Fibroblast of pulmonary artery (primary cell): ENCODE measurements at regions not wholly inside any gene's neighbourhood (a gene's known extent, or its start where the extent isn't known, plus 50 kb on each side); places are given as distances from the start of the nearest gene placed in this dataset.

Source experiments
- DNase-seq: peaks from one replicate; pipeline ENCODE4 v3.0.0-alpha.2; 2010; ENCODE audit warnings: low read depth
- H3K4me3 ChIP-seq: replicated peaks from 2 replicates; pipeline ENCODE4 v1.5.1; 2011; ENCODE audit warnings: low read depth, mild to moderate bottlenecking, control low read depth, low read length, moderate library complexity
- TF ChIP-seq, protein P1 (sequence below): IDR thresholded peaks from 2 replicates; pipeline ENCODE4 v1.5.1; 2011; ENCODE audit warnings: mild to moderate bottlenecking, control low read depth, low read length, inconsistent platforms; ENCODE audit errors: missing control alignments

DNA sequence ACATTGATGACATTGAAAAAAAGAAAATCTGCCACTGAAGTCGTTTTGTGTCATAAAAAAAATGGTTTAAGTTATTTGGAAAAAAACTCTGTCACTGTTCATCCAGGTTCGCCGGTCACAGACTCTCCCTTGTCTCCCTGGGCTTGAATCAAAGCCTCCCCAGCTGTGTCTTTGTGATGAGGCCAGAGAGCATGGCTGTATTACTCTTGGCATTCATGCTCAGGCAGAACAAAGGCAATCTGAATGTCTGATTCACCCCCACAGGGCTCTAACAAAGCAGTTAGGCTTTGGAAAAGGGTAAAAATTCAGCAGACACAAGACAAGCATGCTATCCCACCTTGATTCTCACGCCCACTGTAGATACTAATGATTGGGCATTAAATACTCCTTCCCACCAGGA lies 304.3 kb upstream of the PLD5 start:
- no peak for DNase-seq
- TF ChIP-seq, protein P1, sequence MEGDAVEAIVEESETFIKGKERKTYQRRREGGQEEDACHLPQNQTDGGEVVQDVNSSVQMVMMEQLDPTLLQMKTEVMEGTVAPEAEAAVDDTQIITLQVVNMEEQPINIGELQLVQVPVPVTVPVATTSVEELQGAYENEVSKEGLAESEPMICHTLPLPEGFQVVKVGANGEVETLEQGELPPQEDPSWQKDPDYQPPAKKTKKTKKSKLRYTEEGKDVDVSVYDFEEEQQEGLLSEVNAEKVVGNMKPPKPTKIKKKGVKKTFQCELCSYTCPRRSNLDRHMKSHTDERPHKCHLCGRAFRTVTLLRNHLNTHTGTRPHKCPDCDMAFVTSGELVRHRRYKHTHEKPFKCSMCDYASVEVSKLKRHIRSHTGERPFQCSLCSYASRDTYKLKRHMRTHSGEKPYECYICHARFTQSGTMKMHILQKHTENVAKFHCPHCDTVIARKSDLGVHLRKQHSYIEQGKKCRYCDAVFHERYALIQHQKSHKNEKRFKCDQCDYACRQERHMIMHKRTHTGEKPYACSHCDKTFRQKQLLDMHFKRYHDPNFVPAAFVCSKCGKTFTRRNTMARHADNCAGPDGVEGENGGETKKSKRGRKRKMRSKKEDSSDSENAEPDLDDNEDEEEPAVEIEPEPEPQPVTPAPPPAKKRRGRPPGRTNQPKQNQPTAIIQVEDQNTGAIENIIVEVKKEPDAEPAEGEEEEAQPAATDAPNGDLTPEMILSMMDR: no peak
- H3K4me3 ChIP-seq: no peak overlapping the region

DNA sequence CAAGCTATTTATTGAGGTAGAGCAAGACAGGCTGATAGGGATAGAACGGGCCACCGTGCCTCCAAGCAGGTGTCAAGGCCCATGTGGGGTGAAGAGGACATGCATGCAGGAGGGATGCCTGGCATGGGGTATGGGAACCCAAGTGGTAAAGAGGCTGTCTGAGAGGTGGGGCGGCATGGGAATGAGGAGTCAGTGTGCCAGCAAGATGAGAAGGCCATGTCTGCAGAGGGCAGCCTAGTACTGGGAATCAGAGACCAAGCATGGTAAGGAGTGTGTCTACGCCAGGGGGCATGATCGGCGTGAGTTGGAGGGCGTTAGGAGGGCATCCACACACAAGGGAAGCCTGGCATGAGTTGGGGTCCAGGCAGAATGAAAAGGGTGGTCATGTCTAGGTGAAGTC lies 303.7 kb upstream of the PLD5 start:
- TF ChIP-seq, protein P1: no peak
- DNase-seq: no peak
- no peak overlapping the region for H3K4me3 ChIP-seq

DNA sequence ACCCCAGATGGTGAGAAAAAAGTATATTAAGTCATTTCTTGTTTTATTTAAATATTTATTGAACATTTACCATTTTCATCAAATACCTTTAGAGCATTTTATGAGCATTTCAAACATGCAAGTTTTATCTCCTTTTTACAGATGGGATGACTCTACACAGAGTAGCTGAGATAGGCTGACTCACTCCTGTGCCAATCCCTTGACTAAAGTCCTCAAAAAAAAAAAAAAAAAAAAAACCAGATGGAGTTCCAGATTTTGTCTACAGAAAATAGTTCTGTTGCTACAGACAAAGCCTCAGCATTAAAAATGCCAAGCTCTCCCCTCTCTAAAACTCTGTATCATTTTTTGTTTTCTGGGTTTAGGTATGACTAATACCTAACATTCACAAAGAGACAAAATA lies 303.0 kb upstream of the PLD5 start:
- TF ChIP-seq, protein P1: no peak
- DNase-seq: no peak

DNA sequence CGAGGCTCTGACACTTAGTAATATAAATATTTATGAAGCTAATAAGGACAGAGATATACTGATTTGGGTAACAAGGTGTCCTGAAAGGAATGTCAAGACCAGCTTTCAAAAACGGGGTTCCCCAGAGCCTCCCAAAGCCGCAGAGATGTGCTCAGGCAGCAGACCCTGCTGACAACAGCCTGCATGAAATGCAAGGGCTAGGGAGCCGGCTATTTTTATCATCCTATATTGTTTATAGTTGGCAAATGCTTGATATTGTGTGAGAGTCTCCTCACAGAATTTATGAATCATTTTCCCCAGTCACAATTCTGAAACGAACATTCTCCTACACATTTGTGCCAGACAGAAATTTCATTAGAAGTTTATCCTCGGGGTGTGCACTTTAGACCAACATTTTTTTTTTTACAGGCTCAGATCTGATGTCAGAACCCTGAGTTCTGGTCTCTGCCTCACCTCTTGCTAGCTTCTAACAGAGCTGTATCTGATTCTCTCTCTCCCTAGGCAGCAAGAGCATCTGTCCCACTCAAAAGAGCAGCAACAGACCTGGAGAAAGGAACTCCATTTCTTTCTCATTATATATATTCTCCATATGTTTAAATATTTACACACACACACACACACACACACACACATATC lies 302.3 kb upstream of the PLD5 start:
- DNase-seq: no peak
- TF ChIP-seq, protein P1: no peak
- no peak overlapping the region for H3K4me3 ChIP-seq

More for the DNA sequence above, 303.0 kb upstream of the PLD5 start:
- H3K4me3 ChIP-seq: no peak overlapping the region

DNA sequence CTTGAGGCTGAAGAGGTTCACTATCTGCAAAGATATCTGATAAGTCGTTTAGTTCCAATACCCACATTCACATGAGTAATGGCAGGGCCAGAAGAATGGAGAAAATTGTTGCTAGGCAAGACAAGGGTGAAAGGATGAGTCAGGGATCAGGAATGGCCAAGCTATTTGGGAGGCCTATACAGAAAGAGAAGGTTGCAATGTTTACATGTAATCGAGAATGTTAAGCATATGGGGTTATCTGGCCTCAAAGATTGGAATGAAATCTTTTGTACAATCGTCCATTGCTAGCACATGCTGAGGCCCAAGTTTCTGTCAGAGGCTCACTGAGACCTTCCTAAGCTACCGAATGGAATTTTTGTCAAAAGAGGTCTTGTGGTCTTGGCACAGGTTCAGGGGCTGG lies 299.9 kb upstream of the PLD5 start:
- TF ChIP-seq, protein P1: no peak

DNA sequence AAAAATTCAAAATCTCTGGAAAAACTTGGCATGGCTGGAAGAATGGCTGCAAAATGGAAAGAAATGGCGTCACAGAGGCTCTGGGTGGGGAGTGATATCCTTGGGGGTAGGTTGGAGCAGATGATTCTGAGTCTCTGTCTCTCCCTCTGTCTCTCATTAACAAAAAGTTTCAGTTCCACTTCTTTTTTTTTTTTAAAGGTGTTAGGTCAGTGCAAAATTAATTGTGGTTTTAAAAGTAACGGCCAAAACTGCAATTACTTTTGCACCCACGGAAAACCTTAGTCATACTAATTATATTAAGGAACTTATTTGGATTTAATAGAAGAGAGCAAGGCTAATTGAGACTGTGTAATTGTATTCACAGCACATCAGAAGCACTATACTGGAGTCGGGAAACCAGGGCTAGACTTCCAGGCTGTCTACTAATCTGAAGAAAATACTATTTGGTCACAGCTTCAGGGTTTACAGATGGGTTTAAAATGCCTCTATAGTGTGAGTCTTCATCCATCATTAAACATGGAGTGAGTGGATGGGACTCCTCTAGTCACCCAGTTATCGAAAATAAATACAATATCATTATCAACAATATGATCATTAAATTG lies 289.1 kb upstream of the PLD5 start:
- TF ChIP-seq, protein P1: no peak
- H3K4me3 ChIP-seq: no peak overlapping the region
- no peak for DNase-seq

More for the DNA sequence above, 299.9 kb upstream of the PLD5 start:
- DNase-seq: peak; percentile 1
- no peak overlapping the region for H3K4me3 ChIP-seq
